ENCODE measurements at regions not wholly inside any gene's neighbourhood (a gene's known extent, or its start where the extent isn't known, plus 50 kb on each side); places are given as distances from the start of the nearest gene placed in this dataset.

- Mint-ChIP-seq H3K4me1 (ENCODE audit: low read depth) (peaks cover 17% of the 10 kb centered on the region), H3K9me3 (ENCODE audit: low read depth) (peaks cover 3% of the 10 kb centered on the region), H3K27ac (peak overlapping the region; percentile 45), H3K4me3 (ENCODE audit: low read depth) (no peak overlapping the region), H3K27me3 (no peaks in the 10 kb centered on the region), H3K36me3 (ENCODE audit: insufficient read depth) (no peaks in the 10 kb centered on the region)
- DNase-seq (ENCODE audit: low spot score, unreplicated experiment), result no peak
- TF ChIP-seq, protein P1, sequence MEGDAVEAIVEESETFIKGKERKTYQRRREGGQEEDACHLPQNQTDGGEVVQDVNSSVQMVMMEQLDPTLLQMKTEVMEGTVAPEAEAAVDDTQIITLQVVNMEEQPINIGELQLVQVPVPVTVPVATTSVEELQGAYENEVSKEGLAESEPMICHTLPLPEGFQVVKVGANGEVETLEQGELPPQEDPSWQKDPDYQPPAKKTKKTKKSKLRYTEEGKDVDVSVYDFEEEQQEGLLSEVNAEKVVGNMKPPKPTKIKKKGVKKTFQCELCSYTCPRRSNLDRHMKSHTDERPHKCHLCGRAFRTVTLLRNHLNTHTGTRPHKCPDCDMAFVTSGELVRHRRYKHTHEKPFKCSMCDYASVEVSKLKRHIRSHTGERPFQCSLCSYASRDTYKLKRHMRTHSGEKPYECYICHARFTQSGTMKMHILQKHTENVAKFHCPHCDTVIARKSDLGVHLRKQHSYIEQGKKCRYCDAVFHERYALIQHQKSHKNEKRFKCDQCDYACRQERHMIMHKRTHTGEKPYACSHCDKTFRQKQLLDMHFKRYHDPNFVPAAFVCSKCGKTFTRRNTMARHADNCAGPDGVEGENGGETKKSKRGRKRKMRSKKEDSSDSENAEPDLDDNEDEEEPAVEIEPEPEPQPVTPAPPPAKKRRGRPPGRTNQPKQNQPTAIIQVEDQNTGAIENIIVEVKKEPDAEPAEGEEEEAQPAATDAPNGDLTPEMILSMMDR (IDR thresholded peaks at IDR 0.05; ENCODE audit: unreplicated experiment), result no peak
Measured at GRCh38 chr16:73737637-73738036, 559.0 kb upstream of the PSMD7 start.

DNA sequence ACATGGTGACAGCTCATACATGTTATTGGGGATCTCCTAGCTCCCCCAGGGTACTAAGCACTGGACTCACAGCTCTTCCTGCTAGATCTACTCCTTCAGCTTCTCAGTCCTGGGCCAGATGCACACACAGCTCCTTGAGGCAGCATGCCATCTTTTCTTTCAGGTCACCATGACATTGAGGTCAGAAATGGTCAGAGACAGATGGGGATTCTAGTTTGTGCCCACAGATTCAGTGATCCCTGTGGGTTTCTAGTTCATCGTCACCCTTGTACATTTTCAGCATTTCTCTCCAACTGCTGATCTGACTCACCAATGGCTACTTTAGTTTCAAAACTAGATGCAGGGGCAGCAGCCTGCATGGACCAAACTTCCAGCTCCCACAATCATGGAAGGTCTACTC is 560.7 kb upstream of the PSMD7 start:
- no peak for DNase-seq (ENCODE audit: low spot score, unreplicated experiment)
- H3K36me3 Mint-ChIP-seq (ENCODE audit: insufficient read depth), result no peaks in the 10 kb centered on the region
- peaks cover 17% of the 10 kb centered on the region for H3K4me1 Mint-ChIP-seq (ENCODE audit: low read depth)
- H3K27me3 Mint-ChIP-seq, result no peaks in the 10 kb centered on the region
- H3K9me3 Mint-ChIP-seq (ENCODE audit: low read depth), result peaks cover 6% of the 10 kb centered on the region
- no peak overlapping the region for H3K27ac Mint-ChIP-seq
- no peak overlapping the region for H3K4me3 Mint-ChIP-seq (ENCODE audit: low read depth)
- TF ChIP-seq, protein P1 (IDR thresholded peaks at IDR 0.05; ENCODE audit: unreplicated experiment), result no peak

- no peak for DNase-seq (ENCODE audit: low spot score, unreplicated experiment)
- TF ChIP-seq, protein P1 (IDR thresholded peaks at IDR 0.05; ENCODE audit: unreplicated experiment), result no peak
- Mint-ChIP-seq H3K4me1 (ENCODE audit: low read depth) (peaks cover 17% of the 10 kb centered on the region), H3K36me3 (ENCODE audit: insufficient read depth) (no peaks in the 10 kb centered on the region), H3K4me3 (ENCODE audit: low read depth) (no peak overlapping the region), H3K9me3 (ENCODE audit: low read depth) (peaks cover 8% of the 10 kb centered on the region), H3K27ac (no peak overlapping the region), H3K27me3 (no peaks in the 10 kb centered on the region)
Measured at GRCh38 chr16:73735018-73735417, 561.6 kb upstream of the PSMD7 start.

GRCh38 chr16:73732681-73733080 is 563.9 kb upstream of the PSMD7 start:
- H3K4me1 Mint-ChIP-seq (ENCODE audit: low read depth), result peaks cover 12% of the 10 kb centered on the region
- H3K9me3 Mint-ChIP-seq (ENCODE audit: low read depth), result peaks cover 13% of the 10 kb centered on the region
- no peak overlapping the region for H3K4me3 Mint-ChIP-seq (ENCODE audit: low read depth)
- H3K27me3 Mint-ChIP-seq, result no peaks in the 10 kb centered on the region
- H3K27ac Mint-ChIP-seq, result no peak overlapping the region
- DNase-seq (ENCODE audit: low spot score, unreplicated experiment), result no peak
- TF ChIP-seq, protein P1 (IDR thresholded peaks at IDR 0.05; ENCODE audit: unreplicated experiment), result no peak
- no peaks in the 10 kb centered on the region for H3K36me3 Mint-ChIP-seq (ENCODE audit: insufficient read depth)

DNA sequence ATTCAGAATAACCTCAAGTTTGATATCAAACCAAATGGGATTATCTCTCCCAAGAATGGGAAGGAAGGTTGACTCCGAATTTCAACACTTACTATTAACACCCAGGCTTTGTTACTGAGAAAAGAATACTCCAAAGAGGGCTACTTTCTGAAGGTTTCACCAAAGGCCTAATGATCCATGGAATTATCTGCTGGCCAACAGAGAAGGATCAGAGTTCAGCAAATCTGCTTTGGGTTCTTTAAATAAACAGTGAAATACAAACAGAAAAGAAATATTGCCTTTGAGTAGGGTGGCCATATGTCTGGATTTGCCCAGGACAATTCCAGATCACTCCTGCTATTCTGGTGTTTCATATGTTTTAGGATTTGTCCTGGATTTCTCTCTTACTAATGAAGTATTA is 564.5 kb upstream of the PSMD7 start:
- no peak for DNase-seq (ENCODE audit: low spot score, unreplicated experiment)
- no peaks in the 10 kb centered on the region for H3K27me3 Mint-ChIP-seq
- no peak overlapping the region for H3K4me3 Mint-ChIP-seq (ENCODE audit: low read depth)
- H3K4me1 Mint-ChIP-seq (ENCODE audit: low read depth), result peaks cover 6% of the 10 kb centered on the region
- H3K9me3 Mint-ChIP-seq (ENCODE audit: low read depth), result peaks cover 13% of the 10 kb centered on the region
- TF ChIP-seq, protein P1 (IDR thresholded peaks at IDR 0.05; ENCODE audit: unreplicated experiment), result no peak
- no peak overlapping the region for H3K27ac Mint-ChIP-seq
- H3K36me3 Mint-ChIP-seq (ENCODE audit: insufficient read depth), result no peaks in the 10 kb centered on the region
